HG03457 (cell line): ENCODE measurements at regions not wholly inside any gene's neighbourhood (a gene's known extent, or its start where the extent isn't known, plus 50 kb on each side); places are given as distances from the start of the nearest gene placed in this dataset.

Source experiments
- ATAC-seq: cut with Tn5 transposase; IDR thresholded peaks from one replicate; pipeline ENCODE4 v1.9.1; 2021; ENCODE audit warnings: moderate number of reproducible peaks; ENCODE audit not compliant: unreplicated experiment

- no peak for ATAC-seq
Observed at GRCh38 chr6:103995571-103995970, 864.1 kb downstream of the HACE1 start.

DNA sequence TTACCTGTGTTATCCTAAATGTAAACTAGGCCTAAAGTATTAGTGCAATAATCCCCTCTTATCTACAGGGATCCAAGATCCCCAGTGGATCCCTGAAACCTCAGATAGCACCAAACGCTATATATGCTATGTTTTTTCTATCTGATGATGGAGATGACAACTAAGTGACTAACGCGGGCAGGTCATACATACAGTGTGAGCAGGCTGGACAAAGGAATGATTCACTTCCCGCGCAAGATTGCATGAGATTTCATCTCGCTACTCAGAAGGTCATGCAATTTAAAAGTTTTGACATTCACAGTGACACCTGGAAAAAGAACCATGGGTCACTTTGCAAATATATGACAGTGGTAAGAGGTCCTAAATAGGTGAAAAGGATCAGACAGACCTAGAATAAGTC is 875.9 kb downstream of the HACE1 start:
- no peak for ATAC-seq

GRCh38 chr6:103983011-103983410 is 876.7 kb downstream of the HACE1 start:
- no peak for ATAC-seq

- no peak for ATAC-seq
Observed at GRCh38 chr6:103982574-103982973, 877.1 kb downstream of the HACE1 start.

- ATAC-seq: no peak
Observed at GRCh38 chr6:103979308-103979707, 880.4 kb downstream of the HACE1 start.

DNA sequence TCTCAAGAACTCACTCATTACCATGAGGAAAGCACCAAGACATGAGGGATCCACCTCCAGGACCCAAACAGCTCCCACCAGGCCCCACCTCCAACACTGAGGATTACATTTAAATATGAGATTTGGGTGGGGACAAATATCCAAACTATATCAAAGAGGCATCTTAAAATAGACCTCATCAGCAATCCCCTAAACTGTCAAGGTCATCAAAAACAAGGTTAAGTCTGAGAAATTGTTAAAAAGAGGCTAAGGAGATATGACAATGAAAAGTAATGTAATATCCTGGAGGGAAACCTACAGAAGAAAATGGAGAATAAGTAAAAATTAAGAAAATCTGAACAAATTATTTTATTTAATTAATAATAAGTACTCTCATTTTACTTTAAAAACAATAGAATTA is 922.3 kb downstream of the HACE1 start:
- no peak for ATAC-seq

DNA sequence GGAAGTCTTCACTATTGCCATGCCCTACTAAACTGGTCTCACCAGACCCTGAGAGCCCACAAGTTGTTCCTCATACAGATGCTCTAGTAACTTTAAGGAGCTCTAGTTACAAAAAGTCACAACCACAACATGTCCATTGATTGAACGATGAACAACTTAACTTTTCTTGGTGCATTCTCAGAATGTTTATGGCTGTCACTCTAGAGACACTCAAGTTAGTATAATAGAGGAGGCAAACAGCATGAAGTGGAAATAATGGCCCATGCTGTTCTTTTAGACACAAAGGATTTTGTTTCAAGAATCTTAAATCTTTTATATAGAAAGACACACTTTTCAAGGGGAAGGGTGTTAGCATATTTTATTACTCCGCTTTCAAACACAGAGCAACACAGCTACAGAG is 934.4 kb downstream of the HACE1 start:
- no peak for ATAC-seq

DNA sequence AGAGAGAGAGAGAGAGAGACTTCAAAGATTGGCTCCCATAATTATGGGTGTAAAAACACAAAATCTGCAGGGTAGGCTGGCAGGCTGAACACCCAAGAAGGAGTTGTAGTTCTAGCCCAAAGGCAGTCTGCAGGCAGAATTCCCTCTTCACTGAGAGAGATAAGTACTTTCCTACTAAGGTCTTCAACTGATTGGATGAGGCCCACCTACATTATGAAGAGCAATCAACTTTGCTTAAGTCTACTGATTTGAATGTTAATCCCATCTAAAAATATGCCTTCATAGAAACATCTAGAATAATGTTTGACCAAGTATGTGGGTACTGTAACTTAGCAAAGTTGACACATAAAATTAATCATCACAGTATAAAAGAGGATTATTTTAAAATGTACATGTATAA is 949.7 kb downstream of the HACE1 start:
- ATAC-seq: no peak

GRCh38 chr6:103908898-103909297 is 950.8 kb downstream of the HACE1 start:
- ATAC-seq: no peak

- ATAC-seq: no peak
Observed at GRCh38 chr6:103895136-103895535, 964.6 kb downstream of the HACE1 start.

GRCh38 chr6:103893141-103893581 is 966.6 kb downstream of the HACE1 start:
- ATAC-seq: no peak

DNA sequence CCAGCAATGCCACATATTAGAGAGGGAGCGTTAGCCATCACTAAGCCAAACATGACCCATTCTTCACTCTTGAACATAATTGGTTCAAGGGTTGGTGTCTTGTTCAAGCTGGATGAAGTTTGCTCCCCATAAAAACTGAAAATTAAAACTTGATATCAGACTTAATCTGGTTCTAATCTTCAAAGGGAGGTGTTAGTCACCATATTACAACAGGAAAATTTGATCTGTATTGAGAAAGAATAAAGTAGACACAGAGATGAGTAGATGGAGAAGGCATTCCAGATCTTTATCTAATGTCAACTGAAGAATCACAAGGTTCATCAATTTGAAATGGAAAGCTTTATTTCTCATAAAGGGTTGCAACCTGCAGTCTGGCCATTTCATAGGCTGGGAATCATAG is 972.8 kb downstream of the HACE1 start:
- ATAC-seq: no peak

- no peak for ATAC-seq
Observed at GRCh38 chr6:103885446-103885845, 974.3 kb downstream of the HACE1 start.

- no peak for ATAC-seq
Observed at GRCh38 chr6:103879800-103880199, 979.9 kb downstream of the HACE1 start.

GRCh38 chr6:103875221-103875620 is 984.5 kb downstream of the HACE1 start:
- ATAC-seq: no peak

GRCh38 chr6:103874575-103874974 is 985.1 kb downstream of the HACE1 start:
- no peak for ATAC-seq

- ATAC-seq: no peak
Observed at GRCh38 chr6:103872678-103873077, 987.0 kb downstream of the HACE1 start.

DNA sequence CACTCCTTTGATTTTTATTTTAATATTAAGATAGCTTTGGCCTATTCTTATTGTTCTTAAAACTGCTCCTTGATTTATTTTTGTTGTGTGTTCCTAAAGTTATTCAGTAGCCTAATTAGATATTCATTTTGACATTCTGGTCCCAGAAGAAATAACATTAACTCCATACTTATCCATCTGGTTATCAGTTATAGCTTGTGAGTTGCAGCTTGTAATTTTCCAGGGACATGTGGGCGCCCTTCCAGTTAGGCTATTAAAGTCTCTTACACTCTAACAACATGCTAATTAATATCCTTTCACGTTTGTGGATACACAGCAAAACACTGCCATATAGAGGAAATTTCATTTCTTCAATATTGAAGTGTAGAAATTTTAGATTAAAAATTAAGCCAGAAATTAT is 987.5 kb downstream of the HACE1 start:
- no peak for ATAC-seq

DNA sequence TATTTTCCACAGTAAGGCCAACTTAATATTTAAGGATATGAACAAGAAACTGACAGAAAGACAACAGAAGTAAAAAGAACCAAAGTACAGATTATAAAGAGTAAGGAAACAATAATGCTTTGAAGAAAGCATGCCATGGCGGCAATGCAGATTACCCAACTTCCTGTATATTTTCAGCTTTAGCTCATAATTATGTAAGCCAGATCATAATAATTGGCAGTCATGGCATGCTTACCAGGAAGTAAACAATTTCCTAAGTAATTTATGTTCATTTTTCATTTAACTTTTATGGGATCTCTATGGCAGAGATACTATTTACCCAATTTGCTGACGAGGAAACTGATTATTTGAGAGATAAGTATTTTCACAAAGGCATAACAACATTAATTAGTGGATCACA is 988.7 kb downstream of the HACE1 start:
- no peak for ATAC-seq

DNA sequence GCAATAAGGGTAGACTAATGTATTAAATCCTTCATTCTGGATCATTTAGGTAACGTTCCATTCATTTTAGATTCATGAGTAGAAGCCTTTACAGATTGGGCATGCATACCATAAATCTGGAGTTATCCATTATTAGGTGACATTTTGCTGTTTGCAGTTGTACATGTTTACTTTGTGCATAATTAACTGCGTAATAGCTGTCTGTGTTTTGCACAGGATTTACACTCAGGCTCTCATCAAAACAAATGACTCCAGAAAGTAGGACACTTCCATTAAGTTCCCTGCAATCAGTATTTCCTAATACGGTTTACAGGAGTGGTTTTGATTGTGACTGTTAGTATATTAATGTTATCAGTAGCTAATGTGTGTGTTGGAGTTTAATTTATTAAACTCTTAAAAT is 997.4 kb downstream of the HACE1 start:
- ATAC-seq: no peak

GRCh38 chr6:103858003-103858402 is 1001.7 kb downstream of the HACE1 start:
- no peak for ATAC-seq

DNA sequence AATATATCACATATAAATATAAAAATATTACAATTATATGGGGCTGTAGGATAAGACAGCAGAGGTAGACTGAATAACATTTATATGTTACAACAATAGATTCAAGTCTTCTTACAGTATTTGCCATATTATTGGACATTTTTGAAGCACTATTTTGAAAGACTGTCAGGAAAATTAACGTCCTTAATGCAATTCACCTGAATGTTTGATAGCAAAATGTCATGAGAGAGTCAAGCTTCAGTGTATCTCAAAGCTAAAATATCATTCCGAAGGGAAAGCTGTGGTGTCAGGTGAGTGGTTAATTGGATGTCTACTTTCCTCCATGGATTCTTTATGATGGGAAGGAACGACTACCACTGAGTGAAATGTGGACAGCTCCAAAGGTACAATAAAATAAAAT is 1004.0 kb downstream of the HACE1 start:
- no peak for ATAC-seq

DNA sequence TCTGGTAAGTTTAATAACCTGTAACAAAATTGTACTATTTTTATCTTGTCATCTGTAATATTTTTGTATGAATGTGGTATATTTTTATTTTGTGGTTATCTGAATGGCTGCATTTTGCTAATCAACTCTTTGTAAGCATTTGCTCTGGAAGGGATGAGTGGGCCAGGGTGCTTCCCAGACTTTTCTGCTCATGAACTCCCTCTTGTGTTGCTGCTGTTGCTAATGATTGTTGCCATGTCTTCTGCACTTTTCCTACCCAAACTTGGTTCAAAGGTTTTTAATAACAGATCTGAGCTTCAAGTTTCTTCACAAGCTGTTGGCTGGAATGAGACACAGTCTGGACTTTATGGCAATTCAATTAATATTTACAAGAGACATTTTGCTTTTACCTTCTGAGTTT is 1005.7 kb downstream of the HACE1 start:
- no peak for ATAC-seq

- no peak for ATAC-seq
Observed at GRCh38 chr6:103838457-103838856, 1021.3 kb downstream of the HACE1 start.
